GM23338 (cell line): ENCODE measurements at regions not wholly inside any gene's neighbourhood (a gene's known extent, or its start where the extent isn't known, plus 50 kb on each side); places are given as distances from the start of the nearest gene placed in this dataset.

ENCODE experiments used
- ATAC-seq: fragments of 200-7000 bp; cut with Tn5 transposase; 3 replicates; pipeline ENCODE4 v1.9.1; 2020
- DNase-seq: peaks from one replicate; pipeline ENCODE4 v3.0.0-alpha.2; 2015; ENCODE audit warnings: low spot score
- H2AFZ ChIP-seq: fragments of 200-600 bp; sonication (generic); 2 replicates; pipeline ENCODE4 v1.8.0; 2016; ENCODE audit warnings: antibody characterized with exemption, mild to moderate bottlenecking, moderate library complexity
- H3F3A ChIP-seq: fragments of 200-600 bp; sonication (generic); replicated peaks from 2 replicates; pipeline ENCODE4 v1.8.0; 2017; ENCODE audit warnings: antibody characterized with exemption, mixed run types, low read depth
- H3K27ac ChIP-seq: fragments of 200-600 bp; sonication (generic); 2 replicates; pipeline ENCODE4 v1.6.1; 2016; ENCODE audit warnings: low read depth
- H3K27me3 ChIP-seq: fragments of 200-600 bp; sonication (generic); 2 replicates; pipeline ENCODE4 v1.8.0; 2016; ENCODE audit warnings: mild to moderate bottlenecking, mixed run types, moderate library complexity; ENCODE audit not compliant: insufficient read depth
- H3K36me3 ChIP-seq: fragments of 200-600 bp; sonication (generic); 2 replicates; pipeline ENCODE4 v1.8.0; 2016; ENCODE audit warnings: mild to moderate bottlenecking; ENCODE audit not compliant: insufficient read depth
- H3K4me1 ChIP-seq: fragments of 200-600 bp; sonication (generic); 2 replicates; pipeline ENCODE4 v1.8.0; 2016; ENCODE audit warnings: mild to moderate bottlenecking, moderate library complexity; ENCODE audit not compliant: insufficient read depth
- H3K4me2 ChIP-seq: fragments of 200-600 bp; sonication (generic); 2 replicates; pipeline ENCODE4 v1.7.1; 2017; ENCODE audit warnings: mixed run types
- H3K4me3 ChIP-seq: fragments of 200-600 bp; sonication (generic); 2 replicates; pipeline ENCODE4 v1.6.1; 2016; ENCODE audit warnings: mixed run types
- H3K79me2 ChIP-seq: fragments of 200-600 bp; sonication (generic); replicated peaks from 2 replicates; pipeline ENCODE4 v1.8.0; 2017; ENCODE audit warnings: mild to moderate bottlenecking; ENCODE audit not compliant: insufficient read depth
- H3K9me2 ChIP-seq: fragments of 200-600 bp; sonication (generic); 2 replicates; pipeline ENCODE4 v1.8.0; 2017; ENCODE audit not compliant: insufficient read depth
- H4K20me1 ChIP-seq: fragments of 200-600 bp; sonication (generic); replicated peaks from 2 replicates; pipeline ENCODE4 v1.8.0; 2017; ENCODE audit warnings: mild to moderate bottlenecking; ENCODE audit not compliant: insufficient read depth
- H3K27ac Mint-ChIP-seq: 2 replicates; pipeline ENCODE4 v1.8.0; 2020; ENCODE audit warnings: inconsistent platforms, mild to moderate bottlenecking, moderate library complexity, mixed read lengths
- H3K27me3 Mint-ChIP-seq: 3 replicates; pipeline ENCODE4 v1.8.0; 2022; ENCODE audit warnings: low read depth, mild to moderate bottlenecking, moderate library complexity, mixed read lengths, inconsistent platforms; ENCODE audit not compliant: insufficient read depth, poor library complexity
- H3K36me3 Mint-ChIP-seq: 3 replicates; pipeline ENCODE4 v1.8.0; 2021; ENCODE audit warnings: low read depth, mild to moderate bottlenecking, inconsistent platforms, moderate library complexity, mixed read lengths
- H3K4me1 Mint-ChIP-seq: 3 replicates; pipeline ENCODE4 v1.8.0; 2020; ENCODE audit warnings: mild to moderate bottlenecking, inconsistent platforms, mixed read lengths
- H3K4me3 Mint-ChIP-seq: 3 replicates; pipeline ENCODE4 v1.8.0; 2021; ENCODE audit warnings: moderate library complexity, mild to moderate bottlenecking, inconsistent platforms, mixed read lengths
- H3K9me3 Mint-ChIP-seq: 3 replicates; pipeline ENCODE4 v1.8.0; 2020; ENCODE audit warnings: moderate library complexity, mild to moderate bottlenecking, inconsistent platforms, mixed read lengths
- CREB1 ChIP-seq: fragments of 250-450 bp; sonication (Bioruptor Pico); IDR thresholded peaks from 2 replicates; pipeline ENCODE4 v1.5.0; 2020; ENCODE audit warnings: low read depth, mild to moderate bottlenecking, moderate library complexity
- CTCF ChIP-seq, 2 experiments: fragments of 200-600 bp in 1 of 2; sonication (generic) in 1 of 2; conservative IDR thresholded peaks; 2 replicates each; pipeline versions ENCODE4 v1.5.1 to v1.6.1; 2016 to 2017; ENCODE audit warnings: antibody characterized with exemption in 2 of 2, low read depth in 2 of 2, mild to moderate bottlenecking in 2 of 2, moderate library complexity in 1 of 2
- EZH2 ChIP-seq: fragments of 200-600 bp; sonication (generic); IDR thresholded peaks from one replicate; pipeline ENCODE4 v1.8.0; 2017; ENCODE audit warnings: antibody characterized with exemption, mild to moderate bottlenecking, low read depth; ENCODE audit not compliant: unreplicated experiment
- NANOG ChIP-seq: IDR thresholded peaks from 2 replicates; pipeline ENCODE4 v1.6.1; 2016; ENCODE audit warnings: antibody characterized with exemption, borderline replicate concordance
- REST ChIP-seq: IDR thresholded peaks from one replicate; pipeline ENCODE4 v1.6.1; 2018; ENCODE audit warnings: antibody characterized with exemption; ENCODE audit not compliant: unreplicated experiment
- STAT1 ChIP-seq: IDR thresholded peaks from one replicate; pipeline ENCODE4 v1.6.1; 2016; ENCODE audit warnings: antibody characterized with exemption; ENCODE audit not compliant: unreplicated experiment
- ZNF114 ChIP-seq: fragments of 250-450 bp; sonication (Bioruptor Pico); IDR thresholded peaks from 2 replicates; pipeline ENCODE4 v1.5.0; 2020; ENCODE audit warnings: mild to moderate bottlenecking, moderate library complexity

- TF ChIP-seq REST = no peak
- no peak for TF ChIP-seq NANOG
- no peak for TF ChIP-seq EZH2
- TF ChIP-seq CTCF (conservative IDR thresholded peaks at IDR 0.05; ENCODE audit: low read depth in 2 of 2) = no peak
- TF ChIP-seq CREB1 = no peak
- no peak for TF ChIP-seq STAT1
- no peak for TF ChIP-seq ZNF114 (CRISPR knock-in tag)
These were observed 129.3 kb upstream of the PLPPR5 start (continued) for GRCh38 chr1:99133756-99134500.

GRCh38 chr1:99137554-99138206 is 126.6 kb upstream of the PLPPR4 start:
- Mint-ChIP-seq H3K36me3 (peaks cover 29% of the 10 kb centered on the region; the same call in 2 of the 3 replicates), H3K27ac (no peak overlapping the region), H3K4me1 (peaks cover 24% of the 10 kb centered on the region), H3K27me3 (peaks cover 4% of the 10 kb centered on the region), H3K9me3 (peaks cover 30% of the 10 kb centered on the region), H3K4me3 (no peak overlapping the region)
- Histone ChIP-seq H3K4me3 (no peak overlapping the region), H3K27me3 (no peaks in the 10 kb centered on the region), H3K4me1 (peaks cover 20% of the 10 kb centered on the region), H2AFZ (no peak overlapping the region), H3K79me2 (no peaks in the 10 kb centered on the region), H3K9me2 (no peaks in the 10 kb centered on the region), H3K36me3 (peaks cover 5% of the 10 kb centered on the region; the same call in 1 of the 2 replicates), H3F3A (no peaks in the 10 kb centered on the region), H4K20me1 (no peaks in the 10 kb centered on the region), H3K27ac (peak overlapping the region; percentile 58; the same call in 1 of the 2 replicates), H3K4me2 (no peak overlapping the region)
- ATAC-seq (peak; percentile 42; the same call in 2 of the 3 replicates), DNase-seq (peak; percentile 49)
- TF ChIP-seq NANOG (peak; percentile 45; the same call in 1 of the 2 replicates), STAT1 (no peak)
